ENCODE measurements at regions not wholly inside any gene's neighbourhood (a gene's known extent, or its start where the extent isn't known, plus 50 kb on each side); places are given as distances from the start of the nearest gene placed in this dataset.

- Histone ChIP-seq H3K4me1 (ENCODE audit: control insufficient read depth in 1 of 2, insufficient read depth in 2 of 2, low read depth in 1 of 2, low read length in 1 of 2) (no peaks in the 10 kb centered on the region), H3K4me3 (ENCODE audit: low read depth in 2 of 2, low read length in 1 of 2) (no peak overlapping the region), H3K27ac (ENCODE audit: low read depth in 2 of 2, low read length in 1 of 2) (no peak overlapping the region), H4K20me1 (ENCODE audit: insufficient read depth) (no peaks in the 10 kb centered on the region), H3K36me3 (replicated peaks in 1 of 2; ENCODE audit: control insufficient read depth in 1 of 2, insufficient read depth in 2 of 2, low read length in 1 of 2) (no peaks in the 10 kb centered on the region), H3K9me3 (no peaks in the 10 kb centered on the region), H3K4me2 (no peak overlapping the region), H2AFZ (ENCODE audit: low read depth) (no peak overlapping the region), H3K9me2 (no peaks in the 10 kb centered on the region), H3K79me2 (ENCODE audit: insufficient read depth) (no peaks in the 10 kb centered on the region), H3F3A (replicated peaks; ENCODE audit: insufficient read depth) (no peaks in the 10 kb centered on the region), H3K9ac (no peak overlapping the region), H3K27me3 (ENCODE audit: insufficient read depth) (peaks cover 23% of the 10 kb centered on the region; the same call in 1 of the 2 replicates)
- no peak for DNase-seq
- no peak for TF ChIP-seq EZH2phosphoT487 (IDR thresholded peaks at IDR 0.05; ENCODE audit: borderline replicate concordance, low read depth)
- no peak for TF ChIP-seq POLR2AphosphoS5 (IDR thresholded peaks at IDR 0.05; ENCODE audit: low read depth, low read length)
- no peak for TF ChIP-seq TCF12 (IDR thresholded peaks at IDR 0.05)
- POLR2A ChIA-PET: no interaction called here
- WGBS (ENCODE audit: low lambda C conversion rate): 14% methylated on average over 1 of the region's 1 CpG
- CTCF ChIA-PET: no interaction called here
Observed at GRCh38 chr12:58557661-58558060, 362.6 kb downstream of the LRIG3 start.

- H3K9me3 ChIP-seq: no peaks in the 10 kb centered on the region
- H3K79me2 ChIP-seq (ENCODE audit: insufficient read depth): no peaks in the 10 kb centered on the region
- H3K27me3 ChIP-seq (ENCODE audit: insufficient read depth): peaks cover 25% of the 10 kb centered on the region; the same call in 1 of the 2 replicates
- no peak for DNase-seq
- CTCF ChIA-PET: interaction anchor here (0.9 kb wide), 1 partner anchor 23 kb away, joined by 3 read pairs; no protein-coding TSS in a partner anchor
- H3K27ac ChIP-seq (ENCODE audit: low read depth in 2 of 2, low read length in 1 of 2): no peak overlapping the region
- POLR2A ChIA-PET: no interaction called here
- H3K4me1 ChIP-seq (ENCODE audit: control insufficient read depth in 1 of 2, insufficient read depth in 2 of 2, low read depth in 1 of 2, low read length in 1 of 2): no peaks in the 10 kb centered on the region
- no peaks in the 10 kb centered on the region for H3K9me2 ChIP-seq
- H3K9ac ChIP-seq: no peak overlapping the region
- H4K20me1 ChIP-seq (ENCODE audit: insufficient read depth): no peaks in the 10 kb centered on the region
- no peak overlapping the region for H3K4me3 ChIP-seq (ENCODE audit: low read depth in 2 of 2, low read length in 1 of 2)
- H3F3A ChIP-seq (replicated peaks; ENCODE audit: insufficient read depth): no peaks in the 10 kb centered on the region
- no peak overlapping the region for H3K4me2 ChIP-seq
- no peak for TF ChIP-seq TAF1 (IDR thresholded peaks at IDR 0.05; ENCODE audit: borderline replicate concordance, low read depth, low read length)
- no peak for TF ChIP-seq MAX (IDR thresholded peaks at IDR 0.05; ENCODE audit: low read depth)
- TF ChIP-seq FOSL2 (IDR thresholded peaks at IDR 0.05; ENCODE audit: borderline replicate concordance, low read depth): no peak
- TF ChIP-seq, protein P1, sequence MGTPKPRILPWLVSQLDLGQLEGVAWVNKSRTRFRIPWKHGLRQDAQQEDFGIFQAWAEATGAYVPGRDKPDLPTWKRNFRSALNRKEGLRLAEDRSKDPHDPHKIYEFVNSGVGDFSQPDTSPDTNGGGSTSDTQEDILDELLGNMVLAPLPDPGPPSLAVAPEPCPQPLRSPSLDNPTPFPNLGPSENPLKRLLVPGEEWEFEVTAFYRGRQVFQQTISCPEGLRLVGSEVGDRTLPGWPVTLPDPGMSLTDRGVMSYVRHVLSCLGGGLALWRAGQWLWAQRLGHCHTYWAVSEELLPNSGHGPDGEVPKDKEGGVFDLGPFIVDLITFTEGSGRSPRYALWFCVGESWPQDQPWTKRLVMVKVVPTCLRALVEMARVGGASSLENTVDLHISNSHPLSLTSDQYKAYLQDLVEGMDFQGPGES (IDR thresholded peaks at IDR 0.05; ENCODE audit: low read depth, low read length): no peak
- no peak for TF ChIP-seq NFIC (IDR thresholded peaks at IDR 0.05; ENCODE audit: borderline replicate concordance)
- no peak for TF ChIP-seq RAD21 (IDR thresholded peaks at IDR 0.05; ENCODE audit: low read length)
- no peak for TF ChIP-seq GATA2 (CRISPR knock-in tag; IDR thresholded peaks at IDR 0.05)
- TF ChIP-seq EZH2phosphoT487 (IDR thresholded peaks at IDR 0.05; ENCODE audit: borderline replicate concordance, low read depth): no peak
- TF ChIP-seq SIN3A (IDR thresholded peaks at IDR 0.05; ENCODE audit: borderline replicate concordance, low read depth, low read length): no peak
- TF ChIP-seq MEF2A (IDR thresholded peaks at IDR 0.05; ENCODE audit: borderline replicate concordance, low read depth): no peak
- no peak for TF ChIP-seq RFX5 (IDR thresholded peaks at IDR 0.05; ENCODE audit: low read length)
- no peak for TF ChIP-seq EP300 (IDR thresholded peaks at IDR 0.05; ENCODE audit: borderline replicate concordance in 1 of 2, low read depth in 1 of 2, low read length in 1 of 2)
- TF ChIP-seq, protein P2, sequence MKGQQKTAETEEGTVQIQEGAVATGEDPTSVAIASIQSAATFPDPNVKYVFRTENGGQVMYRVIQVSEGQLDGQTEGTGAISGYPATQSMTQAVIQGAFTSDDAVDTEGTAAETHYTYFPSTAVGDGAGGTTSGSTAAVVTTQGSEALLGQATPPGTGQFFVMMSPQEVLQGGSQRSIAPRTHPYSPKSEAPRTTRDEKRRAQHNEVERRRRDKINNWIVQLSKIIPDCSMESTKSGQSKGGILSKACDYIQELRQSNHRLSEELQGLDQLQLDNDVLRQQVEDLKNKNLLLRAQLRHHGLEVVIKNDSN (IDR thresholded peaks at IDR 0.05; ENCODE audit: borderline replicate concordance, low read depth): no peak
- TF ChIP-seq, protein P3, sequence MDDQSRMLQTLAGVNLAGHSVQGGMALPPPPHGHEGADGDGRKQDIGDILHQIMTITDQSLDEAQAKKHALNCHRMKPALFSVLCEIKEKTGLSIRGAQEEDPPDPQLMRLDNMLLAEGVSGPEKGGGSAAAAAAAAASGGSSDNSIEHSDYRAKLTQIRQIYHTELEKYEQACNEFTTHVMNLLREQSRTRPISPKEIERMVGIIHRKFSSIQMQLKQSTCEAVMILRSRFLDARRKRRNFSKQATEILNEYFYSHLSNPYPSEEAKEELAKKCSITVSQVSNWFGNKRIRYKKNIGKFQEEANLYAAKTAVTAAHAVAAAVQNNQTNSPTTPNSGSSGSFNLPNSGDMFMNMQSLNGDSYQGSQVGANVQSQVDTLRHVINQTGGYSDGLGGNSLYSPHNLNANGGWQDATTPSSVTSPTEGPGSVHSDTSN (IDR thresholded peaks at IDR 0.05): no peak
- no peak for TF ChIP-seq JUND (IDR thresholded peaks at IDR 0.05)
- H3K36me3 ChIP-seq (replicated peaks in 1 of 2; ENCODE audit: control insufficient read depth in 1 of 2, insufficient read depth in 2 of 2, low read length in 1 of 2): no peaks in the 10 kb centered on the region
- H2AFZ ChIP-seq (ENCODE audit: low read depth): no peak overlapping the region
Observed at GRCh38 chr12:58563621-58564020, 356.7 kb downstream of the LRIG3 start.
